ENCODE measurements at regions not wholly inside any gene's neighbourhood (a gene's known extent, or its start where the extent isn't known, plus 50 kb on each side); places are given as distances from the start of the nearest gene placed in this dataset.

GRCh38 chr1:24981631-24982005 is 51.5 kb upstream of the RUNX3 start:
- Histone ChIP-seq H3K4me1 (ENCODE audit: control insufficient read depth, extremely low read depth, insufficient read depth, low read length) (no peaks in the 10 kb centered on the region), H3K4me3 (replicated peaks in 1 of 4; ENCODE audit: control extremely low read depth in 1 of 4, insufficient read depth in 1 of 4, low read depth in 3 of 4, low read length in 4 of 4) (no peak overlapping the region), H3K4me2 (ENCODE audit: extremely low read depth, insufficient read depth, low read length) (no peak overlapping the region), H3K27me3 (ENCODE audit: control insufficient read depth, insufficient read depth, low read length) (peaks cover under 1% of the 10 kb centered on the region), H3K9ac (ENCODE audit: insufficient read depth, low read length) (no peak overlapping the region), H3K36me3 (ENCODE audit: control insufficient read depth, insufficient read depth, low read length) (no peaks in the 10 kb centered on the region), H3K79me2 (ENCODE audit: control insufficient read depth, insufficient read depth, low read length) (no peaks in the 10 kb centered on the region), H3K9me3 (ENCODE audit: control insufficient read depth, insufficient read depth, low read depth, low read length) (no peaks in the 10 kb centered on the region), H4K20me1 (ENCODE audit: control insufficient read depth, extremely low read depth, insufficient read depth, low read length) (no peaks in the 10 kb centered on the region), H2AFZ (ENCODE audit: low read length) (no peak overlapping the region), H3K27ac (ENCODE audit: insufficient read depth, low read length) (no peak overlapping the region)
- TF ChIP-seq EZH2 (IDR thresholded peaks at IDR 0.05; ENCODE audit: low read length, missing control alignments) (no peak), CTCF (conservative IDR thresholded peaks at IDR 0.05 in 1 of 2, IDR thresholded peaks at IDR 0.05 in 1 of 2; ENCODE audit: low read depth in 1 of 2, low read length in 2 of 2) (no peak)
- DNase-seq (ENCODE audit: low read depth in 2 of 2) = no peak

GRCh38 chr1:24980836-24981630 is 51.0 kb upstream of the RUNX3 start:
- no peaks in the 10 kb centered on the region for H3K27me3 ChIP-seq (ENCODE audit: control insufficient read depth, insufficient read depth, low read length)
- no peaks in the 10 kb centered on the region for H3K4me1 ChIP-seq (ENCODE audit: control insufficient read depth, extremely low read depth, insufficient read depth, low read length)
- H4K20me1 ChIP-seq (ENCODE audit: control insufficient read depth, extremely low read depth, insufficient read depth, low read length) = no peaks in the 10 kb centered on the region
- H3K9me3 ChIP-seq (ENCODE audit: control insufficient read depth, insufficient read depth, low read depth, low read length) = no peaks in the 10 kb centered on the region
- H3K4me3 ChIP-seq (replicated peaks in 1 of 4; ENCODE audit: control extremely low read depth in 1 of 4, insufficient read depth in 1 of 4, low read depth in 3 of 4, low read length in 4 of 4) = no peak overlapping the region
- H3K9ac ChIP-seq (ENCODE audit: insufficient read depth, low read length) = no peak overlapping the region
- no peak overlapping the region for H3K27ac ChIP-seq (ENCODE audit: insufficient read depth, low read length)
- no peak overlapping the region for H3K4me2 ChIP-seq (ENCODE audit: extremely low read depth, insufficient read depth, low read length)
- no peak overlapping the region for H2AFZ ChIP-seq (ENCODE audit: low read length)
- no peaks in the 10 kb centered on the region for H3K36me3 ChIP-seq (ENCODE audit: control insufficient read depth, insufficient read depth, low read length)
- no peaks in the 10 kb centered on the region for H3K79me2 ChIP-seq (ENCODE audit: control insufficient read depth, insufficient read depth, low read length)
- DNase-seq (ENCODE audit: low read depth in 2 of 2) = no peak
- TF ChIP-seq CTCF (conservative IDR thresholded peaks at IDR 0.05 in 1 of 2, IDR thresholded peaks at IDR 0.05 in 1 of 2; ENCODE audit: low read depth in 1 of 2, low read length in 2 of 2) (no peak), EZH2 (IDR thresholded peaks at IDR 0.05; ENCODE audit: low read length, missing control alignments) (no peak)
